ENCODE measurements at regions not wholly inside any gene's neighbourhood (a gene's known extent, or its start where the extent isn't known, plus 50 kb on each side); places are given as distances from the start of the nearest gene placed in this dataset.

DNA sequence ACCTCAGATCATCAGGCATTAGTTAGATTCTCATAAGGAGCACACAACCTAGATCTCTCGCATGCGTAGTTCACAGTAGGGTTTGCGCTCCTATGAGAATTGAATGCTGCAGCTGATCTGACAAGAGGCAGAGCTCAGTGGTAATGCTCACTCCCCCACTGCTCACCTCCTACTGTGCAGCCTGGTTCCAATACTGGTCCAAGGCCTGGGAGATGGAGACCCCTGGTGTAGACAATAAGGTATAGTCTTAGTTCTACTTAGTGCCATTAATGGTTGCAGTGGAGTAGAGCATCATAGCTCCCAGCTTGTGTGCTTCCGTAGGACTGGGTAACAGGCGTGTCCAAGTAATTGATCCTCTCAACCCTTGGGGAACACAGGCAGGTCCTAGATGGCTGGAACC lies 70.4 kb upstream of the ANKRD55 start:
- no peak overlapping the region for H3K4me2 ChIP-seq (ENCODE audit: low read depth, low read length)
- H4K20me1 ChIP-seq (ENCODE audit: insufficient read depth, low read length) = no peaks in the 10 kb centered on the region
- ATAC-seq (peak; percentile 76), DNase-seq (ENCODE audit: low spot score) (no peak), FAIRE-seq (peak; percentile 4)
- WGBS (ENCODE audit: low lambda C conversion rate) = 90% methylated on average over 3 of the region's 5 CpGs
- intact Hi-C loops (cut with micrococcal nuclease; ENCODE audit: unreplicated experiment) (no loop called here), in situ Hi-C loops (cut with HindIII; ENCODE audit: extremely low pct_ligation_motif_present, low pct_unique_long_range_greater_than_20kb) (no loop called here)
- no peak overlapping the region for H2AFZ ChIP-seq (ENCODE audit: low read length)
- POLR2A ChIA-PET = no interaction called here
- H3K9ac ChIP-seq (ENCODE audit: insufficient read depth, low read depth, low read length) = no peak overlapping the region
- no peak overlapping the region for H3K27ac ChIP-seq (ENCODE audit: extremely low read length, insufficient read depth, low read length)
- no peaks in the 10 kb centered on the region for H3K27me3 ChIP-seq (ENCODE audit: control insufficient read depth in 1 of 2, insufficient read depth in 2 of 2, low read length in 2 of 2)
- peaks cover 26% of the 10 kb centered on the region for H3K4me1 ChIP-seq (ENCODE audit: insufficient read depth, low read length)
- no peaks in the 10 kb centered on the region for H3K79me2 ChIP-seq (ENCODE audit: insufficient read depth, low read length)
- peaks cover 14% of the 10 kb centered on the region for H3K9me3 ChIP-seq (ENCODE audit: low read length)
- CTCF ChIA-PET (ENCODE audit: low intra/inter-chr PET ratio, low total read pairs) = interaction anchor here (1.3 kb wide), 1 partner anchor 33 kb away, joined by 4 read pairs; no protein-coding TSS in a partner anchor
- no peak overlapping the region for H3K4me3 ChIP-seq (replicated peaks in 1 of 3; ENCODE audit: insufficient read depth in 1 of 3, low read depth in 2 of 3, low read length in 3 of 3)
- no peaks in the 10 kb centered on the region for H3K36me3 ChIP-seq (replicated peaks in 1 of 2; ENCODE audit: control insufficient read depth in 1 of 2, insufficient read depth in 2 of 2, low read length in 2 of 2)
- no TSS peak for BruUV-seq (replicated peaks)
- TF ChIP-seq KDM5A (IDR thresholded peaks at IDR 0.05; ENCODE audit: borderline replicate concordance, low read length) = no peak
- peak; percentile 51 for TF ChIP-seq STAG1 (CRISPR knock-in tag; IDR thresholded peaks at IDR 0.05)
- TF ChIP-seq JUN (CRISPR knock-in tag; IDR thresholded peaks at IDR 0.05) = no peak
- TF ChIP-seq ZNF350 (CRISPR knock-in tag; IDR thresholded peaks at IDR 0.05; ENCODE audit: borderline replicate concordance, low read depth) = no peak
- TF ChIP-seq PREB (CRISPR knock-in tag; IDR thresholded peaks at IDR 0.05) = no peak
- TF ChIP-seq GLI4 (CRISPR knock-in tag; IDR thresholded peaks at IDR 0.05; ENCODE audit: borderline replicate concordance) = no peak
- TF ChIP-seq MED1 (CRISPR knock-in tag; IDR thresholded peaks at IDR 0.05) = no peak
- TF ChIP-seq, protein P1, sequence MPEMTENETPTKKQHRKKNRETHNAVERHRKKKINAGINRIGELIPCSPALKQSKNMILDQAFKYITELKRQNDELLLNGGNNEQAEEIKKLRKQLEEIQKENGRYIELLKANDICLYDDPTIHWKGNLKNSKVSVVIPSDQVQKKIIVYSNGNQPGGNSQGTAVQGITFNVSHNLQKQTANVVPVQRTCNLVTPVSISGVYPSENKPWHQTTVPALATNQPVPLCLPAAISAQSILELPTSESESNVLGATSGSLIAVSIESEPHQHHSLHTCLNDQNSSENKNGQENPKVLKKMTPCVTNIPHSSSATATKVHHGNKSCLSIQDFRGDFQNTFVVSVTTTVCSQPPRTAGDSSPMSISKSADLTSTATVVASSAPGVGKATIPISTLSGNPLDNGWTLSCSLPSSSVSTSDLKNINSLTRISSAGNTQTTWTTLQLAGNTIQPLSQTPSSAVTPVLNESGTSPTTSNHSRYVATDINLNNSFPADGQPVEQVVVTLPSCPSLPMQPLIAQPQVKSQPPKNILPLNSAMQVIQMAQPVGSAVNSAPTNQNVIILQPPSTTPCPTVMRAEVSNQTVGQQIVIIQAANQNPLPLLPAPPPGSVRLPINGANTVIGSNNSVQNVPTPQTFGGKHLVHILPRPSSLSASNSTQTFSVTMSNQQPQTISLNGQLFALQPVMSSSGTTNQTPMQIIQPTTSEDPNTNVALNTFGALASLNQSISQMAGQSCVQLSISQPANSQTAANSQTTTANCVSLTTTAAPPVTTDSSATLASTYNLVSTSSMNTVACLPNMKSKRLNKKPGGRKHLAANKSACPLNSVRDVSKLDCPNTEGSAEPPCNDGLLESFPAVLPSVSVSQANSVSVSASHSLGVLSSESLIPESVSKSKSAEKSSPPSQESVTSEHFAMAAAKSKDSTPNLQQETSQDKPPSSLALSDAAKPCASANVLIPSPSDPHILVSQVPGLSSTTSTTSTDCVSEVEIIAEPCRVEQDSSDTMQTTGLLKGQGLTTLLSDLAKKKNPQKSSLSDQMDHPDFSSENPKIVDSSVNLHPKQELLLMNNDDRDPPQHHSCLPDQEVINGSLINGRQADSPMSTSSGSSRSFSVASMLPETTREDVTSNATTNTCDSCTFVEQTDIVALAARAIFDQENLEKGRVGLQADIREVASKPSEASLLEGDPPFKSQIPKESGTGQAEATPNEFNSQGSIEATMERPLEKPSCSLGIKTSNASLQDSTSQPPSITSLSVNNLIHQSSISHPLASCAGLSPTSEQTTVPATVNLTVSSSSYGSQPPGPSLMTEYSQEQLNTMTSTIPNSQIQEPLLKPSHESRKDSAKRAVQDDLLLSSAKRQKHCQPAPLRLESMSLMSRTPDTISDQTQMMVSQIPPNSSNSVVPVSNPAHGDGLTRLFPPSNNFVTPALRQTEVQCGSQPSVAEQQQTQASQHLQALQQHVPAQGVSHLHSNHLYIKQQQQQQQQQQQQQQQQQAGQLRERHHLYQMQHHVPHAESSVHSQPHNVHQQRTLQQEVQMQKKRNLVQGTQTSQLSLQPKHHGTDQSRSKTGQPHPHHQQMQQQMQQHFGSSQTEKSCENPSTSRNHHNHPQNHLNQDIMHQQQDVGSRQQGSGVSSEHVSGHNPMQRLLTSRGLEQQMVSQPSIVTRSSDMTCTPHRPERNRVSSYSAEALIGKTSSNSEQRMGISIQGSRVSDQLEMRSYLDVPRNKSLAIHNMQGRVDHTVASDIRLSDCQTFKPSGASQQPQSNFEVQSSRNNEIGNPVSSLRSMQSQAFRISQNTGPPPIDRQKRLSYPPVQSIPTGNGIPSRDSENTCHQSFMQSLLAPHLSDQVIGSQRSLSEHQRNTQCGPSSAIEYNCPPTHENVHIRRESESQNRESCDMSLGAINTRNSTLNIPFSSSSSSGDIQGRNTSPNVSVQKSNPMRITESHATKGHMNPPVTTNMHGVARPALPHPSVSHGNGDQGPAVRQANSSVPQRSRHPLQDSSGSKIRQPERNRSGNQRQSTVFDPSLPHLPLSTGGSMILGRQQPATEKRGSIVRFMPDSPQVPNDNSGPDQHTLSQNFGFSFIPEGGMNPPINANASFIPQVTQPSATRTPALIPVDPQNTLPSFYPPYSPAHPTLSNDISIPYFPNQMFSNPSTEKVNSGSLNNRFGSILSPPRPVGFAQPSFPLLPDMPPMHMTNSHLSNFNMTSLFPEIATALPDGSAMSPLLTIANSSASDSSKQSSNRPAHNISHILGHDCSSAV (CRISPR knock-in tag; IDR thresholded peaks at IDR 0.05; ENCODE audit: borderline replicate concordance) = no peak
- no peak for TF ChIP-seq RORA (CRISPR knock-in tag; IDR thresholded peaks at IDR 0.05)
- TF ChIP-seq, protein P2, sequence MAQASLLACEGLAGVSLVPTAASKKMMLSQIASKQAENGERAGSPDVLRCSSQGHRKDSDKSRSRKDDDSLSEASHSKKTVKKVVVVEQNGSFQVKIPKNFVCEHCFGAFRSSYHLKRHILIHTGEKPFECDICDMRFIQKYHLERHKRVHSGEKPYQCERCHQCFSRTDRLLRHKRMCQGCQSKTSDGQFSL (CRISPR knock-in tag; IDR thresholded peaks at IDR 0.05) = no peak
- no peak for TF ChIP-seq ATF1 (CRISPR knock-in tag; IDR thresholded peaks at IDR 0.05)
- TF ChIP-seq CENPT (CRISPR knock-in tag; IDR thresholded peaks at IDR 0.05; ENCODE audit: low read depth) = no peak
- TF ChIP-seq ZNF709 (CRISPR knock-in tag; IDR thresholded peaks at IDR 0.05) = no peak
- no peak for TF ChIP-seq TAF15 (IDR thresholded peaks at IDR 0.05; ENCODE audit: low read depth, low read length, poor library complexity, severe bottlenecking)
- no peak for TF ChIP-seq EEA1 (CRISPR knock-in tag; IDR thresholded peaks at IDR 0.05; ENCODE audit: borderline replicate concordance)
- no peak for TF ChIP-seq ZNF713 (CRISPR knock-in tag; IDR thresholded peaks at IDR 0.05)

Data from HepG2 (cell line).